Mesendoderm (in vitro differentiated cells): ENCODE measurements at regions not wholly inside any gene's neighbourhood (a gene's known extent, or its start where the extent isn't known, plus 50 kb on each side); places are given as distances from the start of the nearest gene placed in this dataset.
A peak's percentile ranks its signal among the peaks of the same experiment; 100 is the strongest.

Experiments
- DNase-seq: peaks from one replicate; pipeline ENCODE4 v3.0.0; 2013
- H2AK5ac ChIP-seq: 2 replicates; pipeline ENCODE4 v1.6.1; 2013; ENCODE audit warnings: low read length, inconsistent platforms
- H2BK120ac ChIP-seq: 2 replicates; pipeline ENCODE4 v1.6.1; 2013; ENCODE audit warnings: low read depth, mild to moderate bottlenecking, low read length, moderate library complexity, mixed read lengths
- H2BK15ac ChIP-seq: replicated peaks from 2 replicates; pipeline ENCODE4 v1.6.1; 2013; ENCODE audit warnings: low read depth, mild to moderate bottlenecking, moderate library complexity
- H2BK5ac ChIP-seq: 2 replicates; pipeline ENCODE4 v1.6.1; 2013; ENCODE audit warnings: low read length, inconsistent platforms
- H3K18ac ChIP-seq: 2 replicates; pipeline ENCODE4 v1.6.1; 2013; ENCODE audit warnings: mild to moderate bottlenecking, low read length, mixed read lengths
- H3K23ac ChIP-seq: one replicate; pipeline ENCODE4 v1.6.1; 2013; ENCODE audit warnings: low read length
- H3K27ac ChIP-seq: 2 replicates; pipeline ENCODE4 v1.5.1; 2013; ENCODE audit warnings: low read depth, mild to moderate bottlenecking, inconsistent platforms, low read length, moderate library complexity
- H3K27me3 ChIP-seq: 2 replicates; pipeline ENCODE4 v1.6.1; 2013; ENCODE audit warnings: low read length, control low read depth, mild to moderate bottlenecking, inconsistent platforms; ENCODE audit not compliant: insufficient read depth, poor library complexity
- H3K36me3 ChIP-seq: 2 replicates; pipeline ENCODE4 v1.6.1; 2013; ENCODE audit warnings: low read length, inconsistent platforms; ENCODE audit not compliant: control insufficient read depth, insufficient read depth
- H3K4ac ChIP-seq: one replicate; pipeline ENCODE4 v1.6.1; 2013; ENCODE audit warnings: low read depth, mild to moderate bottlenecking, low read length, moderate library complexity
- H3K4me1 ChIP-seq: 2 replicates; pipeline ENCODE4 v1.6.1; 2013; ENCODE audit warnings: low read depth, low read length, inconsistent platforms; ENCODE audit not compliant: control insufficient read depth
- H3K4me2 ChIP-seq: 2 replicates; pipeline ENCODE4 v1.6.1; 2013; ENCODE audit warnings: low read length
- H3K4me3 ChIP-seq: 2 replicates; pipeline ENCODE4 v1.5.1; 2013; ENCODE audit warnings: mild to moderate bottlenecking, low read length
- H3K56ac ChIP-seq: one replicate; pipeline ENCODE4 v1.6.1; 2013; ENCODE audit warnings: low read length
- H3K79me1 ChIP-seq: 2 replicates; pipeline ENCODE4 v1.6.1; 2013; ENCODE audit warnings: low read length, inconsistent platforms
- H3K79me2 ChIP-seq: 2 replicates; pipeline ENCODE4 v1.6.1; 2013; ENCODE audit warnings: mild to moderate bottlenecking, low read length; ENCODE audit not compliant: control insufficient read depth, insufficient read depth
- H3K9ac ChIP-seq: 2 replicates; pipeline ENCODE4 v1.6.1; 2013; ENCODE audit warnings: low read length, inconsistent platforms
- H4K5ac ChIP-seq: one replicate; pipeline ENCODE4 v1.6.1; 2013; ENCODE audit warnings: low read length
- H4K8ac ChIP-seq: one replicate; pipeline ENCODE4 v1.6.1; 2013; ENCODE audit warnings: low read depth, mild to moderate bottlenecking, control low read depth, low read length, moderate library complexity
- WGBS: extraction: QIAGEN DNeasy Blood & Tissue Kit; methylation state at CpG from one replicate; pipeline ENCODE4 v1.1.7; 2013; ENCODE audit warnings: low lambda C conversion rate, missing lambda C conversion rate; ENCODE audit not compliant: insufficient coverage; ENCODE audit errors: extremely low coverage; 5-methylcytosine and 5-hydroxymethylcytosine counted together

DNA sequence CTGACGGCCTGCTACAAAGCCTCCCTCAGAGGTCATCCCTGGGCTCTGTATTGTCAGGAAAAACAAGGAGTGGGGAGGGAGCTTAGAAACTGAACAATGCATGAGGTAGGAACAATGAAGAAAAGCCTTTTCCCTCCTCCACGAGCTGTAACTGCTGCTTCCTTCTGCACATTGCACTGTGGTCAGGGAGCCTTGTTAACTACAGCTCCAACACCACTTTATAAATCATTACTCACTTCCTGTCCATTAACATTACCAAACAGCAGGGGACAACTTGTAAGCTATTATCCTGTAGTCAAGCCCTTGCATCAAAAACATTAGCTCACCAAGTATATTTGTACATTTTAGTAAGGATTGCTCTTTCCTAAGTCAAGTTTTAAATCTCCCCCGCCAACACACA is 336.0 kb upstream of the NR5A2 start:
- WGBS = 100% methylated on average over 1 of the region's 3 CpGs
- Histone ChIP-seq H4K5ac (no peak overlapping the region), H2BK15ac (no peak overlapping the region), H3K79me1 (no peaks in the 10 kb centered on the region), H3K27me3 (no peaks in the 10 kb centered on the region), H3K56ac (no peak overlapping the region), H3K4me1 (peaks cover 2% of the 10 kb centered on the region), H3K4me3 (no peak overlapping the region), H2AK5ac (no peak overlapping the region), H2BK120ac (no peak overlapping the region), H3K4ac (no peak overlapping the region), H3K36me3 (no peaks in the 10 kb centered on the region), H4K8ac (no peak overlapping the region), H2BK5ac (no peak overlapping the region), H3K23ac (no peak overlapping the region), H3K9ac (no peak overlapping the region), H3K18ac (no peak overlapping the region), H3K4me2 (no peak overlapping the region), H3K79me2 (no peaks in the 10 kb centered on the region), H3K27ac (no peak overlapping the region)
- peak; percentile 36 for DNase-seq

DNA sequence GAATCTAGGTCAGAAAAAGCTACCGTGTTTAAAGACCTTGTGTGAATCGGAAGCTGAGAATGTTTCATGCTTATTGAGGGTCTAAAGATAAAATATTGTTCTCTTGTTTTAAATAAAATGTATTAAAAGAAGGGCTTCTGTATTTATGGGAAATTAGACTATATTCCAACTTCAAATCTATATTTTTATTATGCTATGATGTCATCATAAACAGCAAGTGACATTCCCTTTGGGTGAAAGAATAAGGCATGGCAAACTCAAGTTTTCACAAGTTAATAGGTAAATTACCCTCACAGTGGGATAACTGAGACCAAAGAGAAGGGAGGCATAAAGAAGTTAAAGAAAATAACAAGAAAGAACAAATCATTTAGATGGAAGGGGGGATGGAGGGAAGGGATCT is 333.8 kb upstream of the NR5A2 start:
- H3K18ac ChIP-seq = no peak overlapping the region
- no peak overlapping the region for H4K5ac ChIP-seq
- no peak overlapping the region for H2BK5ac ChIP-seq
- peaks cover 2% of the 10 kb centered on the region for H3K4me1 ChIP-seq
- no peak overlapping the region for H3K4me2 ChIP-seq
- DNase-seq = no peak
- no peak overlapping the region for H3K9ac ChIP-seq
- no peak overlapping the region for H3K4ac ChIP-seq
- H2AK5ac ChIP-seq = no peak overlapping the region
- no peaks in the 10 kb centered on the region for H3K27me3 ChIP-seq
- no peak overlapping the region for H2BK15ac ChIP-seq
- no peak overlapping the region for H3K56ac ChIP-seq
- no peak overlapping the region for H2BK120ac ChIP-seq
- H3K36me3 ChIP-seq = no peaks in the 10 kb centered on the region
- no peak overlapping the region for H3K23ac ChIP-seq
- no CpG with 5 or more reads among the region's 2 CpGs for WGBS
- H3K79me1 ChIP-seq = no peaks in the 10 kb centered on the region
- H3K4me3 ChIP-seq = no peak overlapping the region
- no peaks in the 10 kb centered on the region for H3K79me2 ChIP-seq
- no peak overlapping the region for H3K27ac ChIP-seq
- H4K8ac ChIP-seq = no peak overlapping the region

DNA sequence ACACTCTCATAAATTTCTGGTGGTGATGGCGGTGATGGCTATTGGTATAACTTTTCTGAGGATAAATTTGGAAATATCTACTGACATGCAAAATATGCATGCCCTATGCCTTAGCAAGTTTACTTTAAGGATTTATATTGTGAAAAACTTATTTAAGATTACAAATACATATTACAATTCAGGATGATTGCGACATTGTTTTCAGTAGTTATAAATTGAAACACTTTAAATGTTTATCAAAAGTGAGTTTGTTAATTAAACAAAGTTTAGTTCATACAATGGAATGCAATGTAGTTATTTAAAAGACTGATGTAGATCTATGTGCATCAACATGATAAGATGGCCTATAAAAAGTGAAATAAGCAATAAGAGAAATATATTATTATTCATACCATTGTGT is 331.3 kb upstream of the NR5A2 start:
- Histone ChIP-seq H3K79me2 (no peaks in the 10 kb centered on the region), H3K4ac (no peak overlapping the region), H3K36me3 (no peaks in the 10 kb centered on the region), H3K27me3 (no peaks in the 10 kb centered on the region), H3K4me2 (no peak overlapping the region), H2BK120ac (no peak overlapping the region), H2BK15ac (no peak overlapping the region), H3K79me1 (no peaks in the 10 kb centered on the region), H3K4me1 (peaks cover 2% of the 10 kb centered on the region), H3K56ac (no peak overlapping the region), H3K18ac (no peak overlapping the region), H2AK5ac (no peak overlapping the region), H4K5ac (no peak overlapping the region), H3K4me3 (no peak overlapping the region), H3K27ac (no peak overlapping the region), H3K23ac (no peak overlapping the region), H4K8ac (no peak overlapping the region), H2BK5ac (no peak overlapping the region), H3K9ac (no peak overlapping the region)
- no CpG with 5 or more reads among the region's 2 CpGs for WGBS
- DNase-seq = no peak

DNA sequence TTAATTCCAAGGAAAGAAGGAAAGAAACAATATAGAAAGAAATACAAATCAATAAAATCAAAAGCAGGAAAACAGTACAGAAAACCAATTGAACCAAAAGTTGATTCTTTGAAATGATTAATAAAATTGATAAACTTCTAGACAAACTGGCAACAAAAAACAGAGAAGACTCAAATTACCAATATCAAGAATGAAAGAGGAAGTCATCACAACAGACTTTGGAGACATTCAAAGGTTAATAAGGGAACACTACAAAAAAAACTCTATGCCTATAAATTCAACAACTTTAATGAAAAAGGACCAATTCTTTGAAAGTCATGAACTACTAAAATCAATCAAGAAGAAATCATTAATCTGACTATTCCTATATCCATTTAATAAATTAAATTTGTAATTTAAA is 329.3 kb upstream of the NR5A2 start:
- Histone ChIP-seq H3K4ac (no peak overlapping the region), H3K4me2 (no peak overlapping the region), H3K27ac (no peak overlapping the region), H3K23ac (no peak overlapping the region), H2BK120ac (no peak overlapping the region), H3K18ac (no peak overlapping the region), H3K79me2 (no peaks in the 10 kb centered on the region), H3K79me1 (no peaks in the 10 kb centered on the region), H2AK5ac (no peak overlapping the region), H4K8ac (no peak overlapping the region), H2BK5ac (no peak overlapping the region), H3K4me3 (no peak overlapping the region), H3K9ac (no peak overlapping the region), H3K4me1 (no peaks in the 10 kb centered on the region), H4K5ac (no peak overlapping the region), H3K27me3 (no peaks in the 10 kb centered on the region), H3K56ac (no peak overlapping the region), H3K36me3 (no peaks in the 10 kb centered on the region), H2BK15ac (no peak overlapping the region)
- DNase-seq = no peak

DNA sequence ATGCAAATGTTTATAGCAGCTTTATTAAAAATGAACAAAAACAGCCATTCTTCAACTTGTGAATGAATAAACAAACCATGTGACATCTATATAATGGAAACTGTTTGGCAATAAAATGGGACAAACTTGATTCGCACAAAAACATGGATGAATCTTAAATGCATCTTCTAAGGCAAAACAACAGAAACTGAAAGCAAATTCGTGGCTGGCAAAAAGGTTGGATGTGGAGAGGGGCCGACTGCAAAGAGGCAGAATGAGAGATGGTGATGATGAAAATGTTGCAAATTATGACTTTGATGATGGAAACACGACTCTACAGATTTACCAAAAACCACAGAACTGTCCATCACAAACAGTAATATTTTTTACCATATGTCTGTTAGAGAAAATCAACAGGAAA is 327.0 kb upstream of the NR5A2 start:
- Histone ChIP-seq H2BK5ac (no peak overlapping the region), H3K9ac (no peak overlapping the region), H3K79me2 (no peaks in the 10 kb centered on the region), H2BK15ac (no peak overlapping the region), H3K27me3 (no peaks in the 10 kb centered on the region), H2BK120ac (no peak overlapping the region), H3K18ac (no peak overlapping the region), H3K4ac (no peak overlapping the region), H3K4me1 (no peaks in the 10 kb centered on the region), H3K36me3 (no peaks in the 10 kb centered on the region), H3K56ac (no peak overlapping the region), H4K5ac (no peak overlapping the region), H4K8ac (no peak overlapping the region), H3K23ac (no peak overlapping the region), H3K27ac (no peak overlapping the region), H3K4me2 (no peak overlapping the region), H3K79me1 (no peaks in the 10 kb centered on the region), H3K4me3 (no peak overlapping the region), H2AK5ac (no peak overlapping the region)
- WGBS = no CpG with 5 or more reads among the region's 4 CpGs
- no peak for DNase-seq

DNA sequence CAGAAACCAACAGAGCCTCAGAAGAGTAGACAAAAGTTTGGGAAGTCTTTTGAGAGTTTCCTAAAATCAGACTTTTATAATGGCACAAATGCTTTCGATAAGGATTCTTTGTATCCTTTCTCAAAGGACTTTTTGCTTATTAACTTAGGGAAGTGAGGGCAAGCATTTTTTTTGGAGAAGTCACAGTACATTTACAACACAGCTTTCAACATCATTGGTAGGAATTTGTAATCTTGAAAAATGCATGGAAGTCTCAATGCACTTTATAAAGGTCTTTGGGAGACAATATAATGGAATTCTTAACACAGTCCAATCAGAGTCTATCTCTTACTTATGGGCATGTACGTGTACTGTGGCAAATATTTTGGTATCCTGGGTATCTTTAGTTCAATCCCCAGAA is 325.8 kb upstream of the NR5A2 start:
- DNase-seq = no peak
- no peak overlapping the region for H2BK15ac ChIP-seq
- H3K27ac ChIP-seq = no peak overlapping the region
- H3K4me2 ChIP-seq = no peak overlapping the region
- H3K4me3 ChIP-seq = no peak overlapping the region
- no peak overlapping the region for H4K5ac ChIP-seq
- H3K18ac ChIP-seq = no peak overlapping the region
- no peak overlapping the region for H3K23ac ChIP-seq
- H2BK120ac ChIP-seq = no peak overlapping the region
- no peaks in the 10 kb centered on the region for H3K4me1 ChIP-seq
- H4K8ac ChIP-seq = no peak overlapping the region
- no peak overlapping the region for H3K56ac ChIP-seq
- no peak overlapping the region for H2BK5ac ChIP-seq
- no peak overlapping the region for H3K9ac ChIP-seq
- H3K36me3 ChIP-seq = no peaks in the 10 kb centered on the region
- H2AK5ac ChIP-seq = no peak overlapping the region
- no peaks in the 10 kb centered on the region for H3K79me2 ChIP-seq
- no peaks in the 10 kb centered on the region for H3K27me3 ChIP-seq
- no peaks in the 10 kb centered on the region for H3K79me1 ChIP-seq
- WGBS = no CpG with 5 or more reads among the region's 2 CpGs
- H3K4ac ChIP-seq = no peak overlapping the region
